Panc1 (cell line): ENCODE measurements at regions not wholly inside any gene's neighbourhood (a gene's known extent, or its start where the extent isn't known, plus 50 kb on each side); places are given as distances from the start of the nearest gene placed in this dataset.

Source experiments
- ATAC-seq: fragments of 200-7000 bp; cut with Tn5 transposase; 2 replicates; pipeline ENCODE4 v1.9.1; 2020; ENCODE audit warnings: mild to moderate bottlenecking, moderate library complexity
- BruUV-seq: library from RNA; stranded (reverse); fragments of 400-500 nt; replicated peaks from 2 replicates; lab custom pipeline; 2021; lab: Mats Ljungman, UMichigan
- CTCF ChIA-PET: fragments of 300-600 bp; sonication (Branson Sonifier 250); formaldehyde crosslinking; loops from one replicate; lab custom pipeline; 2022; ENCODE audit warnings: antibody characterized with exemption; lab: Charles Lee
- POLR2A ChIA-PET: fragments of 300-600 bp; sonication (Branson Sonifier 250); formaldehyde crosslinking; loops from one replicate; lab custom pipeline; 2022; ENCODE audit warnings: antibody characterized with exemption; lab: Charles Lee
- DNase-seq: peaks from one replicate; pipeline ENCODE4 v3.0.0-alpha.2; 2010; ENCODE audit warnings: low read depth, low spot score
- H3K27ac ChIP-seq: 2 replicates; pipeline ENCODE4 v1.5.1; 2011; ENCODE audit warnings: mild to moderate bottlenecking, low read length, inconsistent platforms
- H3K27me3 ChIP-seq: fragments of 200-500 bp; sonication (Bioruptor generic); 2 replicates; pipeline ENCODE4 v1.6.0; 2014; ENCODE audit warnings: low read length, inconsistent platforms; ENCODE audit not compliant: control insufficient read depth, insufficient read depth
- H3K36me3 ChIP-seq: fragments of 200-500 bp; sonication (Bioruptor generic); 2 replicates; pipeline ENCODE4 v1.5.1; 2014; ENCODE audit warnings: inconsistent platforms, mild to moderate bottlenecking, low read length, moderate library complexity; ENCODE audit not compliant: control insufficient read depth, insufficient read depth
- H3K4me1 ChIP-seq: 2 replicates; pipeline ENCODE4 v1.5.1; 2011; ENCODE audit warnings: inconsistent platforms, mild to moderate bottlenecking, low read length, moderate library complexity; ENCODE audit not compliant: control insufficient read depth, insufficient read depth
- H3K4me3 ChIP-seq, 2 experiments: 2 replicates each; pipeline ENCODE4 v1.5.1; 2011 to 2012; ENCODE audit warnings: low read depth in 2 of 2, low read length in 2 of 2, mild to moderate bottlenecking in 2 of 2, inconsistent platforms in 1 of 2, moderate library complexity in 1 of 2
- H3K9me3 ChIP-seq: fragments of 200-500 bp; sonication (Bioruptor generic); 2 replicates; pipeline ENCODE4 v1.5.1; 2014; ENCODE audit warnings: low read depth, mild to moderate bottlenecking, inconsistent platforms, low read length, moderate library complexity; ENCODE audit not compliant: control insufficient read depth, insufficient read depth
- POLR2AphosphoS5 ChIP-seq: IDR thresholded peaks from 2 replicates; pipeline ENCODE4 v1.6.1; 2012; ENCODE audit warnings: mild to moderate bottlenecking, low read depth, low read length, moderate library complexity
- REST ChIP-seq, 2 experiments: IDR thresholded peaks; 2 replicates each; pipeline ENCODE4 v1.6.1; 2011 to 2012; ENCODE audit warnings: low read depth in 2 of 2, control low read depth in 1 of 2, low read length in 1 of 2, mild to moderate bottlenecking in 1 of 2, moderate library complexity in 1 of 2; ENCODE audit not compliant: insufficient read depth in 1 of 2
- SIN3A ChIP-seq: IDR thresholded peaks from 2 replicates; pipeline ENCODE4 v1.6.1; 2012; ENCODE audit warnings: low read depth, mild to moderate bottlenecking, low read length, moderate library complexity, borderline replicate concordance; ENCODE audit not compliant: insufficient read depth
- TCF7L2 ChIP-seq: IDR thresholded peaks from 2 replicates; pipeline ENCODE4 v1.6.1; 2011; ENCODE audit warnings: mild to moderate bottlenecking, low read depth, low read length, inconsistent platforms
- in situ Hi-C: cut with HindIII; loops from 2 replicates; pipeline ENCODE4 v1.10.0; 2016; ENCODE audit warnings: low sequenced_read_pairs, low pct_unique_long_range_greater_than_20kb
- intact Hi-C: fragments of 100-400 bp; cut with micrococcal nuclease; formaldehyde crosslinking; loops from one replicate; pipeline ENCODE4 v1.10.0; 2022; ENCODE audit not compliant: unreplicated experiment
- TF ChIP-seq, protein P1 (sequence below): fragments of 450-650 bp; IDR thresholded peaks from 2 replicates; pipeline ENCODE4 v1.5.1; 2017; ENCODE audit warnings: mild to moderate bottlenecking

- in situ Hi-C loops (no loop called here), intact Hi-C loops (loop anchor here (10.0 kb wide), 1 partner anchor 124 kb away; no protein-coding TSS in a partner anchor)
- no peak overlapping the region for H3K27ac ChIP-seq
- H3K4me1 ChIP-seq = no peaks in the 10 kb centered on the region
- no peak for DNase-seq
- no peak overlapping the region for H3K4me3 ChIP-seq
- BruUV-seq = no TSS peak
- CTCF ChIA-PET = no interaction called here
- no peaks in the 10 kb centered on the region for H3K9me3 ChIP-seq
- no peaks in the 10 kb centered on the region for H3K36me3 ChIP-seq
- H3K27me3 ChIP-seq = no peaks in the 10 kb centered on the region
- ATAC-seq = no peak
- TF ChIP-seq, protein P1, sequence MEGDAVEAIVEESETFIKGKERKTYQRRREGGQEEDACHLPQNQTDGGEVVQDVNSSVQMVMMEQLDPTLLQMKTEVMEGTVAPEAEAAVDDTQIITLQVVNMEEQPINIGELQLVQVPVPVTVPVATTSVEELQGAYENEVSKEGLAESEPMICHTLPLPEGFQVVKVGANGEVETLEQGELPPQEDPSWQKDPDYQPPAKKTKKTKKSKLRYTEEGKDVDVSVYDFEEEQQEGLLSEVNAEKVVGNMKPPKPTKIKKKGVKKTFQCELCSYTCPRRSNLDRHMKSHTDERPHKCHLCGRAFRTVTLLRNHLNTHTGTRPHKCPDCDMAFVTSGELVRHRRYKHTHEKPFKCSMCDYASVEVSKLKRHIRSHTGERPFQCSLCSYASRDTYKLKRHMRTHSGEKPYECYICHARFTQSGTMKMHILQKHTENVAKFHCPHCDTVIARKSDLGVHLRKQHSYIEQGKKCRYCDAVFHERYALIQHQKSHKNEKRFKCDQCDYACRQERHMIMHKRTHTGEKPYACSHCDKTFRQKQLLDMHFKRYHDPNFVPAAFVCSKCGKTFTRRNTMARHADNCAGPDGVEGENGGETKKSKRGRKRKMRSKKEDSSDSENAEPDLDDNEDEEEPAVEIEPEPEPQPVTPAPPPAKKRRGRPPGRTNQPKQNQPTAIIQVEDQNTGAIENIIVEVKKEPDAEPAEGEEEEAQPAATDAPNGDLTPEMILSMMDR = no peak
- TF ChIP-seq SIN3A = no peak
- no peak for TF ChIP-seq REST (IDR thresholded peaks at IDR 0.05; ENCODE audit: insufficient read depth in 1 of 2, low read depth in 2 of 2, low read length in 1 of 2)
- no peak for TF ChIP-seq POLR2AphosphoS5
- no peak for TF ChIP-seq TCF7L2
- POLR2A ChIA-PET = no interaction called here
Observed at GRCh38 chr18:59959073-59959472, 59.3 kb downstream of the PMAIP1 start.

GRCh38 chr18:59957957-59958356, 58.2 kb downstream of the PMAIP1 start:
- H3K4me3 ChIP-seq = no peak overlapping the region
- no peaks in the 10 kb centered on the region for H3K27me3 ChIP-seq
- no peak for ATAC-seq
- H3K4me1 ChIP-seq = no peaks in the 10 kb centered on the region
- in situ Hi-C loops (no loop called here), intact Hi-C loops (loop anchor here (10.0 kb wide), 1 partner anchor 123 kb away; no protein-coding TSS in a partner anchor)
- H3K9me3 ChIP-seq = no peaks in the 10 kb centered on the region
- no peaks in the 10 kb centered on the region for H3K36me3 ChIP-seq
- ChIA-PET CTCF (no interaction called here), POLR2A (no interaction called here)
- BruUV-seq = no TSS peak
- no peak overlapping the region for H3K27ac ChIP-seq
- DNase-seq = no peak
- TF ChIP-seq POLR2AphosphoS5 (no peak), SIN3A (no peak), REST (IDR thresholded peaks at IDR 0.05; ENCODE audit: insufficient read depth in 1 of 2, low read depth in 2 of 2, low read length in 1 of 2) (no peak), TCF7L2 (no peak)
- TF ChIP-seq, protein P1 = no peak
